GM20000 (cell line): ENCODE measurements at regions not wholly inside any gene's neighbourhood (a gene's known extent, or its start where the extent isn't known, plus 50 kb on each side); places are given as distances from the start of the nearest gene placed in this dataset.

Source experiments
- DNase-seq: peaks from one replicate; pipeline ENCODE4 v3.0.0; 2012; ENCODE audit warnings: low spot score
- TF ChIP-seq, protein P1 (sequence below): IDR thresholded peaks from 2 replicates; pipeline ENCODE4 v1.5.1; 2012; ENCODE audit warnings: mild to moderate bottlenecking, control low read depth; ENCODE audit errors: extremely low read depth, missing control alignments

DNA sequence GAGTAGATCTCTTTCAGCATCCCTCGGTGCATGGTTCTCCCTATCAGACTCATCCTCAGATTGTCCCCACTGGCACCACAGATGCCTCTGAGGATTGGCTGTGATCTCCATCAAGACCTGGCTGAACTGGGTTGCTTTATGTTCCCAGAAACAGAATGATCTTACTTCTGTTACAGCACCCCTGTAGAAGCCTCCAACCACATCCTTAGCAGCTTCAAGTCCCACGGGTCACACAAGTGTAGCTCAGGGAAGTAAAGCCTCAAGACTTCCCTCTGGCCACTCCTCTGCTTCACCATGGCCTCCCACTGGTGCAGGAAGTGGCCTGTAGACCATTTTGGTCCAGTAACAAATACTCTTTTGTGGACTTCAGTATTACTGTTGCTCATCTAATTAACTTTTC is 566.4 kb upstream of the SUCLG2 start:
- TF ChIP-seq, protein P1, sequence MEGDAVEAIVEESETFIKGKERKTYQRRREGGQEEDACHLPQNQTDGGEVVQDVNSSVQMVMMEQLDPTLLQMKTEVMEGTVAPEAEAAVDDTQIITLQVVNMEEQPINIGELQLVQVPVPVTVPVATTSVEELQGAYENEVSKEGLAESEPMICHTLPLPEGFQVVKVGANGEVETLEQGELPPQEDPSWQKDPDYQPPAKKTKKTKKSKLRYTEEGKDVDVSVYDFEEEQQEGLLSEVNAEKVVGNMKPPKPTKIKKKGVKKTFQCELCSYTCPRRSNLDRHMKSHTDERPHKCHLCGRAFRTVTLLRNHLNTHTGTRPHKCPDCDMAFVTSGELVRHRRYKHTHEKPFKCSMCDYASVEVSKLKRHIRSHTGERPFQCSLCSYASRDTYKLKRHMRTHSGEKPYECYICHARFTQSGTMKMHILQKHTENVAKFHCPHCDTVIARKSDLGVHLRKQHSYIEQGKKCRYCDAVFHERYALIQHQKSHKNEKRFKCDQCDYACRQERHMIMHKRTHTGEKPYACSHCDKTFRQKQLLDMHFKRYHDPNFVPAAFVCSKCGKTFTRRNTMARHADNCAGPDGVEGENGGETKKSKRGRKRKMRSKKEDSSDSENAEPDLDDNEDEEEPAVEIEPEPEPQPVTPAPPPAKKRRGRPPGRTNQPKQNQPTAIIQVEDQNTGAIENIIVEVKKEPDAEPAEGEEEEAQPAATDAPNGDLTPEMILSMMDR = no peak
- DNase-seq = no peak

GRCh38 chr3:68211637-68212036 is 557.2 kb upstream of the SUCLG2 start:
- TF ChIP-seq, protein P1 = no peak
- DNase-seq = no peak

DNA sequence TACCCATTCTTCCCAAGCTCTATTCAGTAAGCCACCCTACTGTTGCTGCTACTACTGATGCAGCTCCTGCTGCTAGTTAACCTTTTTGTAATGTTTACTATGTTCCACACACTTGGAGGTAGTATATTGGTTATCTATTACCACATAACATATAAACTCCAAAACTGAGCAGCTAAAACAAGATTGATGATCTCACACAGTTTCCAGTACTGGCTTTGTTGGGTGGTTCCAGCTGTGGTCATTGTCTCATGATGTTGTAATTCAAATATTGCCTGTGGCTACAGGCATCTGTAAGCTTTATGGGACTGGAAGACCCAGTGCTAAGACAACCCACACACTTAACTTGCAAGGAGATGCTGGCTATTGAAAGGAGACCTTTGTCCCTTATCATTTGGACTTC is 556.2 kb upstream of the SUCLG2 start:
- DNase-seq = no peak
- TF ChIP-seq, protein P1 = no peak

DNA sequence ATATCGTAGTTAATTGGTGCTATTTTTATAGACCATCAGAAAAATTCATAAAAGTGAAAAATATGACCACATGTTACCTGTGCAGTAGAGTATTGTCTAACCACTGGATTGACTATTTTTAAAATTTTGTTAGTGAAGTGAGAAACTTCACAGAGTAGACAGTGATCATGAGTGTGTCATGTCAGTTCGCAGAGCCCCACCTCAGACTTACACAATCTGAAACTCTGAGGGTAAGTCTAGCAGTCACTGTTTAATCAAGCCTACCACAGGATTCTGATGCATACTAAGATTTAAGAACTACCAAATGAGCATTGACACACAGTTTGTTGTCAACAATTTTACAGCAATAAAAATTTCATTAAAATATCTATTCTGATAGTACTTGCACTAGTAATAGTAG is 552.9 kb upstream of the SUCLG2 start:
- DNase-seq = no peak
- TF ChIP-seq, protein P1 = no peak

- TF ChIP-seq, protein P1 = no peak
- no peak for DNase-seq
Measured at GRCh38 chr3:68206524-68207117, 552.2 kb upstream of the SUCLG2 start.

- DNase-seq = no peak
- TF ChIP-seq, protein P1 = no peak
Measured at GRCh38 chr3:68186733-68187132, 532.3 kb upstream of the SUCLG2 start.

GRCh38 chr3:68176600-68176999 is 522.2 kb upstream of the SUCLG2 start:
- DNase-seq = no peak
- TF ChIP-seq, protein P1 = no peak
